IMR-90 (cell line): ENCODE measurements at regions not wholly inside any gene's neighbourhood (a gene's known extent, or its start where the extent isn't known, plus 50 kb on each side); places are given as distances from the start of the nearest gene placed in this dataset.

ENCODE experiments used
- BHLHE40 ChIP-seq: fragments of 150-350 bp; IDR thresholded peaks from 2 replicates; pipeline ENCODE4 v1.6.1; 2016; ENCODE audit warnings: mild to moderate bottlenecking, low read depth, low read length
- CEBPB ChIP-seq: IDR thresholded peaks from 2 replicates; pipeline ENCODE4 v1.6.1; 2012; ENCODE audit warnings: low read depth, low read length, improper control_type of control experiment
- CHD1 ChIP-seq: IDR thresholded peaks from 2 replicates; pipeline ENCODE4 v1.6.1; 2012; ENCODE audit warnings: low read depth, low read length, improper control_type of control experiment
- CTCF ChIP-seq: conservative IDR thresholded peaks from 2 replicates; pipeline ENCODE4 v1.5.1; 2012; ENCODE audit warnings: mild to moderate bottlenecking, low read depth, low read length, improper control_type of control experiment
- ELK1 ChIP-seq: fragments of 150-350 bp; IDR thresholded peaks from 2 replicates; pipeline ENCODE4 v1.6.1; 2016; ENCODE audit warnings: low read depth, mild to moderate bottlenecking, low read length, moderate library complexity, borderline replicate concordance
- FOS ChIP-seq: fragments of 150-350 bp; IDR thresholded peaks from 2 replicates; pipeline ENCODE4 v1.6.1; 2016; ENCODE audit warnings: low read depth, low read length
- MAFK ChIP-seq: IDR thresholded peaks from 2 replicates; pipeline ENCODE4 v1.6.1; 2012; ENCODE audit warnings: low read depth, low read length, improper control_type of control experiment
- MAZ ChIP-seq: IDR thresholded peaks from 2 replicates; pipeline ENCODE4 v1.6.1; 2012; ENCODE audit warnings: low read depth, mild to moderate bottlenecking, low read length, improper control_type of control experiment, moderate library complexity, borderline replicate concordance
- MXI1 ChIP-seq: IDR thresholded peaks from 2 replicates; pipeline ENCODE4 v1.6.1; 2012; ENCODE audit warnings: low read depth, mild to moderate bottlenecking, low read length, moderate library complexity, borderline replicate concordance
- POLR2A ChIP-seq: IDR thresholded peaks from 2 replicates; pipeline ENCODE4 v1.6.1; 2012; ENCODE audit warnings: mild to moderate bottlenecking, low read depth, low read length
- RAD21 ChIP-seq: IDR thresholded peaks from 2 replicates; pipeline ENCODE4 v1.6.1; 2012; ENCODE audit warnings: low read length, improper control_type of control experiment
- RFX5 ChIP-seq: IDR thresholded peaks from 2 replicates; pipeline ENCODE4 v1.8.0; 2012; ENCODE audit warnings: low read depth, mild to moderate bottlenecking, low read length, moderate library complexity
- SMC3 ChIP-seq: fragments of 150-350 bp; IDR thresholded peaks from 2 replicates; pipeline ENCODE4 v1.6.1; 2016; ENCODE audit warnings: low read depth, mild to moderate bottlenecking, antibody characterized with exemption, low read length, moderate library complexity
- TF ChIP-seq, protein P1 (sequence below): fragments of 150-350 bp; IDR thresholded peaks from 2 replicates; pipeline ENCODE4 v1.6.1; 2017; ENCODE audit warnings: mild to moderate bottlenecking, antibody characterized with exemption, low read length, low read depth

DNA sequence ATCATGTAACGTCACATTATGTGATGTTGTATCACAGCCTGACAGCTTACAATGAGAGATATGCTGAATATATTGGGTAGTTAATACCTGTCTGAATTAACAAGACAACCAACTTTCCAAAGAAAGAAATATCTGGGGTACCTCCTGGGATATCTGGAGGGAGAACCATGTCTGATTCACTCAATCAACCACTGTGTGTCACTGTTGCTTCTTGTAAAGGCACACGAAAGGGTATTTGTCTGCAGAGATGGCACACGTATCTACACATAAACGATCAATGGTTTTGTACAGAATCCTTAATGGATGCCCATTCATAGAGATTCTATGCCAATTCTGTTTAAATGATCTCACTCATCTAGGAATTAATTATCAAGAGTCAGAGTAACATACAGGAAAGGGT is 252.1 kb upstream of the TMCO5A start:
- no peak for TF ChIP-seq POLR2A
- peak; percentile 36 for TF ChIP-seq CTCF
- TF ChIP-seq SMC3: peak; percentile 52
- peak; percentile 52 for TF ChIP-seq RAD21
- TF ChIP-seq, protein P1, sequence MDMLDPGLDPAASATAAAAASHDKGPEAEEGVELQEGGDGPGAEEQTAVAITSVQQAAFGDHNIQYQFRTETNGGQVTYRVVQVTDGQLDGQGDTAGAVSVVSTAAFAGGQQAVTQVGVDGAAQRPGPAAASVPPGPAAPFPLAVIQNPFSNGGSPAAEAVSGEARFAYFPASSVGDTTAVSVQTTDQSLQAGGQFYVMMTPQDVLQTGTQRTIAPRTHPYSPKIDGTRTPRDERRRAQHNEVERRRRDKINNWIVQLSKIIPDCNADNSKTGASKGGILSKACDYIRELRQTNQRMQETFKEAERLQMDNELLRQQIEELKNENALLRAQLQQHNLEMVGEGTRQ: no peak
- TF ChIP-seq MXI1: no peak
- TF ChIP-seq RFX5: no peak
- TF ChIP-seq CEBPB: no peak
- TF ChIP-seq ELK1: no peak
- TF ChIP-seq FOS: no peak
- no peak for TF ChIP-seq CHD1
- TF ChIP-seq BHLHE40: no peak
- TF ChIP-seq MAZ: no peak
- no peak for TF ChIP-seq MAFK
